Non-pigmented ciliary epithelial cell (primary cell): ENCODE measurements at regions not wholly inside any gene's neighbourhood (a gene's known extent, or its start where the extent isn't known, plus 50 kb on each side); places are given as distances from the start of the nearest gene placed in this dataset.
A peak's percentile ranks its signal among the peaks of the same experiment; 100 is the strongest.

Experiments
- DNase-seq: peaks from one replicate; pipeline ENCODE4 v3.0.0-alpha.2; 2010; ENCODE audit warnings: low read depth

DNA sequence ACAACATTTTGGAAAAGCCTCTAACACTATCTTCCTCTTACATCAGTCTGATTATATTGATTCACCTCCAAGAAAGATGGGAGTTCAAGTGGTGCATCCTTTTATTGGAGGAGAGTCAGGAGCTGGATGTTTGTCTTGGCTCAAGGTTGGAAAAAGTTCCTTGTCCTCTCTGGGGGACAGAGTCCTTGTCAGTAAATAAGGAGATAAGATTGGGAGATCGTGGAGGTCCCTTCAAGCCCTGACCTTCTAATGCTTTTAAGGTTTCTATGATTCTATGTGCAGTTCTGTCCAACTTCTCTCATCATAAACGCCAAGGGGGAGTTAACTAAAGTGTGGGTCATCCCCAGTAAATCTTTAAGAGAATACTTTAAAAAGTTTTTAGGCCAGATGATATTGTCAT, 60.9 kb upstream of the CCBE1 start:
- DNase-seq, result no peak

DNA sequence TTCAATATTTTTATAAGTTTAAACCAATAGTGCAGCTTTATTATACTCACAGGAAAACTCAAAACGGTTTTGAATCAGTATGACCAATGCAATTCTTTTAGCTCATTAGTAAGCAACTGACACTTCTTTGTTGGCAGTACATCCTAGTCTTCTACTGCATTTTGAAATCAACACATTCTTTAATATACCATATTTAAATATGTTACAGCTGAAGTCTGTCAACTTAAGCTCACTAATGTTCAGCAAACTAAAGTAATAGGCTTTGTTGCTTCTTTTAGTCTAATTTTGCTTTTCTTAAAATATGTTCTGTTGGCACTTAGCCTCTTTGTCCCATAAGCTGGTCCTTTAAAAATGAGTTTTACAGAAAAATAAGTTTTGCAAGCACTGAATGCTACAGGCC, 55.4 kb upstream of the CCBE1 start:
- no peak for DNase-seq

DNA sequence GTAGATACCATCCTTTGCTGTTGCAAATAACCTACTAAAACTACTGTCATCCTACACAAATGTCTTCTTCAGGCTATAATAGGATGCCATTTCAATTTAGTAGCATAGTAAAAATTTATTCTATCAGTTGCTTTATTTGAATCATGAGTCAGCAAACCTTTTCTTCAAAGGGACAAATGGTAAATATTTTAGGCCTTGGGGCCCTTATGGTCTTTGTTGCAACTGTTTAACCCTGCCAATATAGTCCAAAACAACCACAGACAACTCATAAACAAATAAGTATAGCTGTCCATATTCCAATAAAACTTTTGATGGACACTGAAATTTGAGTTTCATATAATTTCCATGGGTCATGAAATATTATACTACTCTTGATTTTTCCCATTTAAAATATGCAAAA, 54.0 kb upstream of the CCBE1 start:
- no peak for DNase-seq

DNA sequence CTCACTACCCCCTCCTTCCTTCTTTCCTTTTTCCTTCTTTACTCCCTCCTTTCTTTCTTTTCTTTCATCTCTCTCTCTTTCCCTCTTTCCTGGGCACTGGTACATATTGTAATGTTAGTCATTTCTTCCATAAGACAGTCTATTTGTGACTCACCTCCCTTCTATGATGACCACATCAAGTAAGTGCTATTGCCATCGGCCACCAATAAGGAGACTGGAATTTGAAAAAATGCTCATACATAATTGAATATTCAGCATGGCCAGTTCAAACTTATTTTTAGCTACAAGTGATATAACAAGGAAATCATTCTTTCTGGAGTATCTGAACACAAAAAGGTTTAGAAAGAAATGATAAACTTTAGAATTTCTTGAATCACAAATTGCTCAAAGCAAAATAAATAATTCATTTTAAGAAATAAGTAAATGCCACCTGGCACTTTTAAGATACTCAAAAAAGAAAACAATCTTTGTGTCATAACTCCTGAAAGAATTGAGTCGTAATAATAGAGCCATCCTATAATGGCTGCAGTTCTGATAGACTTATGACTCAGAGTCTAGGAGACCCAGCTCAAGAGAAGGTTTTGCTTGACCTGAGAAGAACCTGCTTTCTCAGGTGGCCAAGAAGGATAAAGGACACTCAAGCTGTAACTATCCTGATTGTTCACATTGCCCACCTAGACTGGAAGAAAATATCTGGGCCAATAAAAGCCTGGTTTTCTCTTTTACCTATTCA, 51.6 kb upstream of the CCBE1 start:
- peak; percentile 89 for DNase-seq
